Fibroblast of skin of back (primary cell): ENCODE measurements at regions not wholly inside any gene's neighbourhood (a gene's known extent, or its start where the extent isn't known, plus 50 kb on each side); places are given as distances from the start of the nearest gene placed in this dataset.
"Not testable (repeated sequence)": the region's sequence is repeated elsewhere in the genome, so short reads cannot be mapped to it uniquely, and the experiment has no call there.

Experiments used
- DNase-seq: peaks from one replicate; pipeline ENCODE4 v3.0.0-alpha.2; 2013

- no peak for DNase-seq
These were observed 122.2 kb upstream of the GMNC start for GRCh38 chr3:190984502-190985244.

DNA sequence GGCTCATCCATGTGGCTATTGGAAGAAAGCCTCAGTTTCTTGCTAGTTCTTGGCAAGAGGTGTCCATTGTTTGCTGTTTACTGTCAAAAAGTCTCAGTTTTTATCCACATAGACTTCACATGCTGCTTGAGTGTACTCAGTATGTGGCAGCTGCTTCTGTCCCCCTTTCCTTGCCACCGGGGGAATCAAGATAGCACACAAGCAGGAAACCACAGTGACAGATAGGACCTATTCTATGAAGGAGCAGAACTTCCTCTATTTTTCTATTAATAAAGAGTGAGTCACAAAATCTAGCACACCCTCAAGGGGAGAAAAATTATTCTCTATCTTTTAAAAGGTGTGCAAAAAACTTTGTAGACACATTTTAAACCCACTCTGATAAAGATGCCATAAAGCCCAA is 121.4 kb upstream of the GMNC start:
- DNase-seq: no peak

DNA sequence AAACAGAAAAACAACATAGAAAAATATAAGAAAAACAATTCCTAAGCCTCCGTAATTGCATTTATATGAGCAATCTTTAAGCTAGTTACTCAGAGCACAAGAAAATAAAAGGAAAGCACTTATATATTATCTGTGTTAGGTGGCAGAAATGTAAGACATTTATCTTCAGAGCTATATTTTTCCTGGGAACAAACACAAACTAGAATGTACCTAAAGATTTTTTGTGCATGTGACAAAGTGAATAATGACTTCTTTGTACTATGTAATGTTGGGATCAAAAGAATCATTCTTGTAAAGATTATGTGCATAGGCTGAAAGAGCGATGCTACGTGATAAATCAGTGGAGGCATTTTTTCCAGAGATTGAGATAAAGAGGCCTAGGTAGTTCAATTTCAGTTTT is 111.3 kb upstream of the GMNC start:
- DNase-seq: no peak

GRCh38 chr3:190972840-190973270 is 110.4 kb upstream of the GMNC start:
- peak; percentile 1 for DNase-seq

DNA sequence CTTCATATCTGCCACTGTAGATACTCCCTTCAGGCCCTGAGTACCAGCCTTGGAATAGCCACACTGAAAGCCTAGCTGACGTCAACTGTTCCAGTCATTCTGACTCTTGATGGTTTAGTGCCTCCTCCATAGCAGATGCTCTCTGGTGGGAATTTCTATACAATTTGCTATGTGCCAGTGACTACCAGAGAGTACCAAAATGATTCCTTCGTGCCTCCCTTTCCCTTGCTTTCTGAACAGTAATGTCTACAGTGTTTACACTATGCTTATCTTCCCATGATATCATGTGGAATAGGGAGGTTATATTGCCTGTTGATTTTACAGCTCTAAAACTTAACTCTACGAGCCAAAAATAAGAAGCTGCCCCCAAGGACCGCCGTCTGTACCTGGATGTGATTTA is 109.7 kb upstream of the GMNC start:
- DNase-seq: no peak

- DNase-seq: no peak
These were observed 108.1 kb upstream of the GMNC start for GRCh38 chr3:190970560-190970959.

- DNase-seq: no peak
These were observed 106.1 kb upstream of the GMNC start for GRCh38 chr3:190968616-190969015.

DNA sequence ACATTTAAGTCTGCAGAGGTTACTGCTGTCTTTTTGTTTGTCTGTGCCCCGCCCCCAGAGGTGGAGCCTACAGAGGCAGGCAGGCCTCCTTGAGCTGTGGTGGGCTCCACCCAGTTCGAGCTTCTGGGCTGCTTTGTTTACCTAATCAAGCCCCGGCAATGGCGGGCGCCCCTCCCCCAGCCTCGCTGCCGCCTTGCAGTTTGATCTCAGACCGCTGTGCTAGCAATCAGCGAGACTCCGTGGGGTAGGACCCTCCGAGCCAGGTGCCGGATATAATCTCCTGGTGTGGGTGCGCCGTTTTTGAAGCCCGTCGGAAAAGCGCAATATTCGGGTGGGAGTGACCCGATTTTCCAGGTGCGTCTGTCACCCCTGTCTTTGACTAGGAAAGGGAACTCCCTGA is 102.4 kb upstream of the GMNC start:
- DNase-seq: not testable (repeated sequence)

- DNase-seq: no peak
These were observed 96.6 kb upstream of the GMNC start for GRCh38 chr3:190959077-190959476.

DNA sequence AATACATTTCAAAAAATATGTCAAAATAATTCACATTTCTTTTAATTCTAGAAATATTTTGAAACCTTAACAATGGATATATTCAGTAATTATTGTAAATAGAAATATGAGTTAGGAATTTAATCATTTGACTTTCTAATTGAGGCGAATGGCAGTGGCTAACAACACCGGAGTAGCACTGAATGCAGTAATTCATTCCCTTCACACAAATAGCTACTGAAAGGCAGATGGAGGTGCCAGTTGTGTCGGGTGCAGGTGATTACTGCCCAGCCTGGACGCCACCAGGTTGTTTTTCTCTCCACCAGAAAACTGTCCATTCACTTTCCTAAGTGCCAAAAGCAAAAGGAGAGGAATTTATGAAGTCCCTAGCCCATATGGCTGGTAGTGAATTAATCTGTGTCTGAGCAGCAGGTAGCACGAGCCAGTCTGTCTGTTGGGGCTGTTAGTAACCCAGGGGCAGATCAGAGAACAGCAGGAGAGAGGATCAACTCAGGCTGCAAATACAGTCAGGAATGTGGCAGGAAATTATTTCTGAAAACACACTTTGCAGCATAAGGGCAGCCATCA is 79.3 kb upstream of the GMNC start:
- DNase-seq: no peak

- not testable (repeated sequence) for DNase-seq
These were observed 72.1 kb upstream of the GMNC start for GRCh38 chr3:190934616-190935015.

GRCh38 chr3:190926619-190927018 is 64.1 kb upstream of the GMNC start:
- no peak for DNase-seq

- no peak for DNase-seq
These were observed 50.2 kb upstream of the GMNC start for GRCh38 chr3:190912736-190913135.
